Astrocyte of the spinal cord (primary cell): ENCODE measurements at regions not wholly inside any gene's neighbourhood (a gene's known extent, or its start where the extent isn't known, plus 50 kb on each side); places are given as distances from the start of the nearest gene placed in this dataset.

ENCODE experiments used
- DNase-seq: peaks from one replicate; pipeline ENCODE4 v3.0.0; 2011; ENCODE audit warnings: low read depth, low spot score
- H3K4me3 ChIP-seq: 2 replicates; pipeline ENCODE4 v1.5.1; 2011; ENCODE audit warnings: low read depth, mild to moderate bottlenecking, low read length, moderate library complexity
- in situ Hi-C: cut with HindIII; loops from 2 replicates; pipeline ENCODE4 v1.10.0; 2017; ENCODE audit warnings: low sequenced_read_pairs
- TF ChIP-seq, protein P1 (sequence below): IDR thresholded peaks from 2 replicates; pipeline ENCODE4 v1.5.1; 2012; ENCODE audit warnings: low read depth, mild to moderate bottlenecking, low read length, inconsistent platforms

DNA sequence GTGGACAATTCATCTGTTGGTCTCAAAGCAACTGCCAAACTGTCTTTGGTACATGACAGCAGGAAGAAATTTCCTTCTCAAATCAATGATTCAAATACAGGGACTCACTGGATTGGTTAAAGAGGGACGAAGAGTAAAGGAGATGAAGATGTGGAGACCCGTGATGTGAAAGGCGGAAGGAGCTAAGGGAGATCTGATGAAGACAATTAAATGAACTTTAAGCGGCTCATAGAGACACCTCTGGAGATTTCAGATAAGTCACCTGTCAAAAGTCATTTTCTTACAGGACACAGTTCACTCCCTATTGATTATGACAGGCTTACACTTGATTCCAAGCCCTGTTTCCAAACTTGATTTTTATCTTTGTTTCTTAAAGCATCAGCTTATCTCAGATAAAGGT is 466.3 kb downstream of the DOK5 start:
- TF ChIP-seq, protein P1, sequence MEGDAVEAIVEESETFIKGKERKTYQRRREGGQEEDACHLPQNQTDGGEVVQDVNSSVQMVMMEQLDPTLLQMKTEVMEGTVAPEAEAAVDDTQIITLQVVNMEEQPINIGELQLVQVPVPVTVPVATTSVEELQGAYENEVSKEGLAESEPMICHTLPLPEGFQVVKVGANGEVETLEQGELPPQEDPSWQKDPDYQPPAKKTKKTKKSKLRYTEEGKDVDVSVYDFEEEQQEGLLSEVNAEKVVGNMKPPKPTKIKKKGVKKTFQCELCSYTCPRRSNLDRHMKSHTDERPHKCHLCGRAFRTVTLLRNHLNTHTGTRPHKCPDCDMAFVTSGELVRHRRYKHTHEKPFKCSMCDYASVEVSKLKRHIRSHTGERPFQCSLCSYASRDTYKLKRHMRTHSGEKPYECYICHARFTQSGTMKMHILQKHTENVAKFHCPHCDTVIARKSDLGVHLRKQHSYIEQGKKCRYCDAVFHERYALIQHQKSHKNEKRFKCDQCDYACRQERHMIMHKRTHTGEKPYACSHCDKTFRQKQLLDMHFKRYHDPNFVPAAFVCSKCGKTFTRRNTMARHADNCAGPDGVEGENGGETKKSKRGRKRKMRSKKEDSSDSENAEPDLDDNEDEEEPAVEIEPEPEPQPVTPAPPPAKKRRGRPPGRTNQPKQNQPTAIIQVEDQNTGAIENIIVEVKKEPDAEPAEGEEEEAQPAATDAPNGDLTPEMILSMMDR: no peak
- DNase-seq: no peak
- in situ Hi-C loops: no loop called here
- H3K4me3 ChIP-seq: no peak overlapping the region

DNA sequence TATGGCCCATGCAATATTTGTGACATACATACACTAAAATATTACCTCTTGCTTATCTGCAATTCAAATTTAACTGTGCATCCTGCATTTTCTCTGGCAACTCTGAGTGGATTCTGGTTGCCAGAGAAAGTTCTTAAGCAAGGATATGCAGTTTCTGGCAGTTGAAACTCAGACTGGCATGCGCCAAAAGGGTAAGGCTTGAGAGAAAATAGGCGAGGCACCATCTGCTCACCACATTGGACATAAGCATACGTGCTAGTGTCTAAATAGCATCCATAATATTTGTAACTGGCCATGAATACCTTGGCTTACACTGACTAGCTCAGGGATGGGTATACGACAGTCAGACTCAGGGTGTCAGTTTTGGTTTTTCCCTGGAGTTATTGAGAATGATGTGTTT is 465.1 kb downstream of the DOK5 start:
- no peak overlapping the region for H3K4me3 ChIP-seq
- TF ChIP-seq, protein P1: no peak
- no peak for DNase-seq
- in situ Hi-C loops: no loop called here

DNA sequence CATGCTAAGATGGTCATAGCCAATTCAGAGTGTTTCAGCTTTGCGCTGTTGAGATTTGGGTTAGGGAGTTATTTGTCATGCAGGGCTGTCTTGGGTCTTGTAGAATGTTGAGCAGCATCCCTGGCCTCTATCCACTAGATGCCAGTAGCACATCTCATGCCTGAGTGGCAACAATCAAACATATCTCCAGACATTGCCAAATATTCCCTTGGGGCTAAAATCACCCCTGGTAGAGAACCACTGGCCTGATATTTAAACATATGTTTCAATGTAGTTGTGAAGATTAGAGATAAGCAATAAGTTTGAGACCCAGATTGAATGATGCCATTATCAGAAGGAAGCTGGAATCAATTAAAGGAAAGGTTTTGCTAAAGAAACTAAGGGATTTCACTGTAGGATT is 463.3 kb downstream of the DOK5 start:
- DNase-seq: no peak
- TF ChIP-seq, protein P1: no peak
- no peak overlapping the region for H3K4me3 ChIP-seq
- in situ Hi-C loops: no loop called here

DNA sequence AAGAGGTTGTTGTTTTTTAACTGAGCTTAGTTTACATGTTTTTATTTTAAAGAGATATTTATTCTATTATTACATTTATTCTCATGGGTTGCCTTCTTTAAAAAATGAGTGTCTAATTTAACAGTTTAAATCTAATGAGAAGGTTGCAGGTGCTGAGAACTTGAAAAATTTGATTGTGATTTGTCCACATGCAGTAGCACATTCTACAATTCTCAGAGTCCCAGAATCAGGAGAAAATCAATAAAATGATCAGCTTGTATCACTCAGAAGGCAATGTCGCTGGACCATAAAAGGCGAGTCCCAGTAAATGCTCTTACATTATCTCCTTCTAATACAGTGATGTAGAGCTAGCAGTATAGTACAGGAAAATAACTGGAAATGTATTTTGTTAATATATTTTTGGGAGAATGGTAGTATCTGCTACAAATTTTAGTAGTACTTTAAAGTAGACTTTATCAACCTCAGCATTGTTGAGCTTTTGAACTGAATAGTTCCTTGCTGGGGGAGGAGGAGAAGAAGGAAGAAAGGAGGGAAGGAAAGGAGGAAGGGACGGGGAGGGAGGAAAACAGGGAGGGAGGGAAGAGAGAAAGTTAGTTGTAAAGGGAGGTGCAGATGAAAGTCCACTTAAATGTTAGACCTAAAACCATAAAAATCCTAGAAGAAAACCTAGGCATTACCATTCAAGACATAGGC is 458.0 kb downstream of the DOK5 start:
- TF ChIP-seq, protein P1: no peak
- in situ Hi-C loops: no loop called here
- no peak overlapping the region for H3K4me3 ChIP-seq
- no peak for DNase-seq

DNA sequence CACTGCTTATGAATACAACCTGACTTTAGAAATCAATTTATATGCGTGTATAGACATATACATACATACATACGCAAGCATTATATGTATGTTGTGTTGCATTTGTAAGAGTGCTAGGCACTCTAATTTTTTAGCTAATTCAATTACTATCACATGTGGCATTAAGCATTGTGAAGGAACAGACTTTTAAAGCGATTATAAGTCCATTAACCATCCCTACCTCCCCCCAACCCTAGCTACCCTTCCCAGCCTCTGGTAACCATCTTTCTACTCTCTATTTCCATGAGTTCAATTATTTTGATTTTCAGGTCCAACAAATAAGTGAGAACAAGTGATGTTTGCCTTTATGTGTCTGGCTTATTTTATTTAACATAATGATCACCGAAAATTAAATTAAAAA is 453.8 kb downstream of the DOK5 start:
- TF ChIP-seq, protein P1: no peak
- in situ Hi-C loops: no loop called here
- no peak overlapping the region for H3K4me3 ChIP-seq
- no peak for DNase-seq

DNA sequence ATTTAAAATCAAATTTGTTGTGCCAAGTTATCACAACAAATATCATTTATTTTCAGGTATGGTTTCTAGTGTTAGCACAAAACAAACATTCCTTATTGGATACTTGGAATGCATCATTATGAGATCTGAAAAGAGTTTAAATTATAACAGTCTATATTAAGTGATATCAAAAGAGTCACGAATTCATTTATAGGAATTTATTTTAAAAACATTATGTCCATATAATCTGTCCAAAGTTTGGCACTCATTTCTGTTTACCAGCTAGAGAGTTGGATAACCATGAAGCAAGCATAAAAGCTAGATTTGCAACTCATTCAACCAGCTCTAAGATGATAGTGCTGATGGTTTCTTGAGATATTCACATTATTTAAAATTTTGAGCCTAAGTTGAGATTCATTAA is 453.2 kb downstream of the DOK5 start:
- TF ChIP-seq, protein P1: no peak
- DNase-seq: no peak
- no peak overlapping the region for H3K4me3 ChIP-seq
- in situ Hi-C loops: no loop called here
